ENCODE measurements at regions not wholly inside any gene's neighbourhood (a gene's known extent, or its start where the extent isn't known, plus 50 kb on each side); places are given as distances from the start of the nearest gene placed in this dataset.

DNA sequence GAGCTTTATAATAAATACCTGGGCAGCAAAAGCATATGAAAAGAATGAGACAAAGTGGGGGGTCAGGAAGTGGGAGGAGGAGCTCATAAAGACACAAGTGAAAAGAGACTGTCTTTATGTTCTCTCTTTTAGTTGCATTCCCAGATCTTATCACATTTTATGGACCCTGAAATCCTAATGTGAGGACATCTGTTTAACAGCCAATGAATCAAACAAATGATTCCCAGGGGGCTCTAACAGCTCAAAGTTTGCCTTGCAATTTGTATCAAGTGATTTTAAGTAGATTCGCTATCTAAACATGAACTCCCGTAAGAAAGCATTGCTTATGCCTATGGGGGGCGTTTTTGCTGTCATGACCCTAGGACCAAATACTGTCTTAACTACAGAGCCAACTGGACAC, 332.3 kb upstream of the CNTN4 start:
- TF ChIP-seq, protein P1, sequence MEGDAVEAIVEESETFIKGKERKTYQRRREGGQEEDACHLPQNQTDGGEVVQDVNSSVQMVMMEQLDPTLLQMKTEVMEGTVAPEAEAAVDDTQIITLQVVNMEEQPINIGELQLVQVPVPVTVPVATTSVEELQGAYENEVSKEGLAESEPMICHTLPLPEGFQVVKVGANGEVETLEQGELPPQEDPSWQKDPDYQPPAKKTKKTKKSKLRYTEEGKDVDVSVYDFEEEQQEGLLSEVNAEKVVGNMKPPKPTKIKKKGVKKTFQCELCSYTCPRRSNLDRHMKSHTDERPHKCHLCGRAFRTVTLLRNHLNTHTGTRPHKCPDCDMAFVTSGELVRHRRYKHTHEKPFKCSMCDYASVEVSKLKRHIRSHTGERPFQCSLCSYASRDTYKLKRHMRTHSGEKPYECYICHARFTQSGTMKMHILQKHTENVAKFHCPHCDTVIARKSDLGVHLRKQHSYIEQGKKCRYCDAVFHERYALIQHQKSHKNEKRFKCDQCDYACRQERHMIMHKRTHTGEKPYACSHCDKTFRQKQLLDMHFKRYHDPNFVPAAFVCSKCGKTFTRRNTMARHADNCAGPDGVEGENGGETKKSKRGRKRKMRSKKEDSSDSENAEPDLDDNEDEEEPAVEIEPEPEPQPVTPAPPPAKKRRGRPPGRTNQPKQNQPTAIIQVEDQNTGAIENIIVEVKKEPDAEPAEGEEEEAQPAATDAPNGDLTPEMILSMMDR (IDR thresholded peaks at IDR 0.05), result no peak
- TF ChIP-seq POLR2A (IDR thresholded peaks at IDR 0.05), result no peak

Data from testis (tissue), 2 donors.